Stimulated activated CD8-positive, alpha-beta memory T cell treated with anti-CD3 and anti-CD28 coated beads, Interleukin-15, amount 100 ng/mL, for 1 hour (primary cell): ENCODE measurements at regions not wholly inside any gene's neighbourhood (a gene's known extent, or its start where the extent isn't known, plus 50 kb on each side); places are given as distances from the start of the nearest gene placed in this dataset.
"Not testable (repeated sequence)": the region's sequence is repeated elsewhere in the genome, so short reads cannot be mapped to it uniquely, and the experiment has no call there.

Source experiments
- DNase-seq: peaks from one replicate; pipeline ENCODE4 v3.0.0-alpha.2; 2020; ENCODE audit warnings: low read depth

DNA sequence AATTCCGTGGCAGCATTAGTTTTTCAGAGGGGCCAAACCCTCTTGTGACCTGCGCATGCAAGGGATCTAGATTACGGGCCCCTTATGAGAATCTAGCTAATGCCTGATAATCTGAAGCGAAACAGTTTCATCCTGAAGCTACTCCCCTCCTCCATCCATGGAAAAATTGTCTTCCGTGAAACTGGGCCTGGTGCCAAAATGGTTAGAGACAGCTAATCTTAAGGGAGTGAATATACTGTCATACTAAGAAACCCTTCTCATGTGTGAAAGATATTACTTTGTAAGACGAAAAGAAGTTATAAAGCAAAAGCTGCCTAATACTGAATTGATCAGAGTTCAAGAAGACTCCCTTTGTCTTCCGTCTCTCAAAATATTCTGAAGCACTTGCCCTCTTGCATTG lies 166.3 kb downstream of the DUSP10 start:
- DNase-seq, result no peak

DNA sequence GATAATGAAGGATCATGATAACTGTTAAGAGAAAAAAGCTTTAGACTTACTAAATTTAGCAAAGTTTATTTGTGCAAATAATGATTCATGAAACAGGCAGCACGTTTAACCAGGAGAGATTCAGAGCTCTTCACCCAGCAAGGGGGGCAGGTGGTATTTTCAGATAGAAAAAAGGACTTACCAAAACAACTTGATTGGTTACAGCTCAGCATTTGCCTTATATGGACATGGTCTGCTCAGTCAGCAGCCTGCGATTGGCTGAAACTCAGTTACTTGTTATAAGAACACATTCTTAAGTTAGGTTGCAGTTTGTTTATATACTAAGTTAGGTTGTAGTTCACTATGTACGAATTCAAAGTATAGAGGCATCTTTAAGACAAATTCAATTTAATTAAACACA lies 165.6 kb downstream of the DUSP10 start:
- DNase-seq, result no peak

DNA sequence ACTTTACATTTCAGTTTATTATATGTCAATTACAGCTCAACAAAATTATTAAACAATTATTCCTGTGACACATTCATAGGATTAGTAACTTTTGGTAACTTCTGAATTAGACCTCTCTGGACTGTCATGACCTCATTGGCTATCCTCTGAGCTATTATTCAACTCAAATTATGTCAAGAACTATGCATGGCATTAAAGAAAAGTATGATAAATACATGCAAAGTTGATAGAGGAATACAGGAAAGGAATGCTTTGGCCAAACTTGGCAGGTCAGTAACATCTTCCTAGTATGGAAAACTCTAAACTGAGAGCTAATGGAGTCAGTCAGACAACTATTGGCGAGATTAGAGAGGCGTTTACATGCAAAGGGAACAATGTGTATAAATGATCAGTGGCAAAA lies 158.4 kb downstream of the DUSP10 start:
- no peak for DNase-seq

DNA sequence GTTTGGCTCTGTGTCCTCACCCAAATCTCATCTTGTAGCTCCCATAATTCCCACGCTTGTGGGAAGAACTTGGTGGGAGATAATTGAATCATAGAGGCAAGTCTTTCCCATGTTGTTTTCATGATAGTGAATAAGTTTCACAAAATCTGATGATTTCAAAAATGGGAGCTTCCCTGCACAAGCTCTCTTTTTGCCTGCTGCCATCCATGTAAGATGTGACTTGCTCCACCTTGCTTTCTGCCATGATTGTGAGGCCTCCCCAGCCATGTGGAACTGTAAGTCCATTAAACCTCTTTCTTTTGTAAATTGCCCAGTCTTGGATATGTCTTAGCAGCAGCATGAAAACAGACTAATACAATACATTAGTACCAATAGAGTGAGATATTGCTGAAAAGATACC lies 154.9 kb downstream of the DUSP10 start:
- not testable (repeated sequence) for DNase-seq

DNA sequence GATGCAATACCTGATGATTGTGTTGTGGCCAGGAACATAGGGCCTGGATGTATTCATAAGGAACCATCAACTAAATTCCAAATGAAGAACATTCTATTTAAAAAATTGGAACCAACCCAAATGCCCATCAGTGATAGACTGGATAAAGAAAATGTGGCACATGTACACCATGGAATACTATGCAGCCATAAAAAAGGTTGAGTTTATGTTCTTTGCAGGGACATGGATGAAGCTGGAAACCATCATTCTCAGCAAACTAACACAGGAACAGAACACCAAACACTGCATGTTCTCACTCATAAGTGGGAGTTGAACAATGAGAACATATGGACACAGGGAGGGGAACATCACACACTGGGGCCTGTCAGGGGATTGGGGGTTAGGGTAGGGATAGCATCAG lies 150.6 kb downstream of the DUSP10 start:
- DNase-seq, result not testable (repeated sequence)

DNA sequence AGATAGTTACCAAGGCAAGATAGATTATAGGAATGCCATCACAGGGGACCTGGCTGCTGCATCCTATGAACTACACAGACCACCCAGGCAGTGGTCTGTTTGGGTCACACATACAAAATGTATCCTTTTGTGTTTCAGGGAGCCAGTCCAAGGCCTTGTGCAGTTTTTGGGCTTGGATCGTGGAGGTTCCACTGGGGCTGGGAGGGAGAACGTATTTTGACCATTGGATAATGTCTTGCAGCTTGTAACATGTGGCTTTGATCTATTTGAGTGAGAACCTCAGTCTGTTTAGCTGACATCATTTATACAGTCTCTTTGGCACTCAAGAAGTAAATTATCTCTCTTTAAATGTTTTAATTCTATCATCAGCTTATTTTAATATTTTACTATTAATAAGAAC lies 147.3 kb downstream of the DUSP10 start:
- DNase-seq, result no peak

DNA sequence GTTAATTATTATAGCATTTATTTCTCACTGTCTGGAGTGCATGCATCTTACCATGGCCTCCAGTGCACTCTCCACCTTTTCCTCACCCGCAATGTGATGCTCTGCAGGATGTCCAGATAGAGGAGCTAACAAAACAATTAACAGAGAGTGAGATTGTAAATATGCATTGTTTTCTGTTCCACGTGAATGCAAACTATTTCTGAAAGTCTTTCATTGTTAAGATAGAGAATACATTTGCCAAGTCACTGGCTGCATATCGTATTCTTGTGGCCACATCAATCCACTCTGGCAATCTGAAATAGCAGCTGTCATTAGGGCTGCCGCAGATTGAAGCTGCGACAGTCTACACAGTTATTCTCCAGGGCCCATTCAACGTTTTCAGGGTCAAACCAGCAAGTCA lies 143.8 kb downstream of the DUSP10 start:
- no peak for DNase-seq

DNA sequence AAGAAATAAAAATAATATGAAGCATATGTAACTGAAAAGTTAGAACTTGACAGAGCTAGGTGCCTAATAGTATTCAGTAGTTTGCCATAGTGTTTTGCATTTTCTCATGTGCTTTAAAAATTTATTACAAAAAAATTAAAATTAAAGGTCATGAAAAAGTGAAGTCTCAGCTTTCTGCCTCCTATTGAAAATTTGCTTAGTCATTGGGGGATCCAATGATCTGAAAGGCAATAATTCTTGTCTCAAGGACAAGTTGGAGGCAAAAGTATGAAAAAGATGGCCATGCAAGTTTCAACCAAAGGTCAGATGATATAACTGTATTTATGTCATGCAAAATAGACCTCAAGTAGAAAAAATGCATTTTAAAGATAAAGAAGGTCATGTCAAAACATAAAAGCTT lies 140.7 kb downstream of the DUSP10 start:
- DNase-seq, result no peak

DNA sequence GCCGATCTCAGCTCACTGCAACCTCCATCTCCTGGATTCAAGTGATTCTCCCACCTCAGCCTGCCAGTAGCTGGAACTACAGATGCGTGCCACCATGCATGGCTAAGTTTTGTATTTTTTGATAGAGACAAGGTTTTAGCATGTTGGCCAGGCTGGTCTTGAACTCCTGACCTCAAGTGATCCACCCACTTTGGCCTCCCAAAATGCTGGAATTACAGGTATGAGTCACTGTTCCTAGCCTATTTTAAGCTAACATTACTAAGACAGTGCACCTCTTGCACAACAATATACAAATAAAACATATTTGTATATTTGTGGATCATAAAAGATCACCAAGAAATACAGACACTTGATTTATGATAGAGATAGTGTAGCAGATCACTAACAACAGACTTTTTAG lies 139.1 kb downstream of the DUSP10 start:
- no peak for DNase-seq

DNA sequence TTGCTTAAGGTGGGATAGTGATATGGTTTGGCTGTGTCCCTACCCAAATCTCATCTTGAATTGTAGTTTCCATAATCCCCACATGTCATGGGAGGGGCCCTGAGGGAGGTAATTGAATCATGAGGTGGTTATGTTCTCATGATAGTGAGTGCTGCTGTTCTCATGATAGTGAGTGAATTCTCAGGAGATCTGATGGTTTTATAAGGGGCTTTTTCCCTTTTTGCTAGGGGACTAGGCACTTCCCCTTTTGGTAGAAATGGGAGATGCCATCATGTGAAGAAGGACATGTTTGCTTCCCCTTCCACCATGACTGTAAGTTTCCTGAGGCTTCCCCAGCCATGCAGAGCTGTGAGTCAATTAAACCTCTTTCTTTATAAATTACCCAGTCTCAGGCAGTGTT lies 137.5 kb downstream of the DUSP10 start:
- not testable (repeated sequence) for DNase-seq

DNA sequence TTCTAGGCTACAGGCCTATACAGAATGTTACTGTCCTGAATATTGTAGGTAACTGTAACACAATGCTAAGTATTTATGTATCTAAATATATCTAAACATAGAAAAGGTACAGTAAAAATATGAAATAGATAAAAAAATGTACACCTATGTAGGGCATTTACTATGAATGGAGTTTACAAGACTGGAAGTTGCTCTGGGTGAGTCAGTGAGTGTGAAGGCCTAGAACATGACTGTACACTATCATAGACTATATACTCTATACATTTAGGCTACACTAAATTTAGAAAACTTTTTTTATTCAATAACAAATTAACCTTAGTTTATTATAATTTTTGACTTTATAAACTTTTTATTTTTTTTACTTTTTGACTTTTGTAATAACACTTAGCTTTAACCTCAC lies 136.9 kb downstream of the DUSP10 start:
- DNase-seq, result no peak

DNA sequence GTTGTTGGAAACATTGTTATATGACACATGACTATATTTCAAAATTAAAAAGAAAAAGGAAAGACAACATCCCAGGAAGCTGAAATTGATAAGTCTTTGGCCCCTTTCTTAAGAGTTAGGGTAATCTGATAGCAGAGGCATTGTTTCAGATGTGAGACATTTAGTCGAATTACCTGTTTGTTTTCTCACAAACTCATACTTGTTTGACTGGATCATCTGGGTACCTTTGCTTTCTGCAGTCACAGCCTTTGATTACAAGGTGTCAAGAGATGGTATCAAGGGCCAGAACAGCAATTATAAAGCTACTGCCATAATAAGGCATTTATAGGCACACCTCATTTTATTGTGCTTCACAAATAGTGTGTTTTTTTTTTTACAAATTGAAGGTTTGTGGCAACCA lies 136.3 kb downstream of the DUSP10 start:
- no peak for DNase-seq

DNA sequence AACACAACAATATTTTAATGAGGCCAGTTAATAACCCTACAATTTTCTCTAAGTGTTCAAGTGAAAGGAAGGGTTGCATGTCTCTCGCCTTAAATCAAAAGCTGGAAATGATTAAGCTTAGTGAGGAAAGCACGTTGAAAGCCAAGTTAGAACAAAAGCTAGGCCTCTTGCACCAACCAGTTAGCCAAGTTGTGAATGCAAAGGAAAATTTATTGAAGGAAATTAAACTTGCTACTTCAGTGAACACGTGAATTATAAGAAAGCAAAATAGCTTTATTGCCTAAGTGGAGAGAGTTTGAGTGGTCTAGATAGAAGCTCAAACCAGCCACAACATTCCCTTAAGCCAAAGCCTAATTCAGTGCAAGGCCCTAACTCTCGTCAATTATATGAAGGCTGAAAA lies 135.6 kb downstream of the DUSP10 start:
- no peak for DNase-seq

DNA sequence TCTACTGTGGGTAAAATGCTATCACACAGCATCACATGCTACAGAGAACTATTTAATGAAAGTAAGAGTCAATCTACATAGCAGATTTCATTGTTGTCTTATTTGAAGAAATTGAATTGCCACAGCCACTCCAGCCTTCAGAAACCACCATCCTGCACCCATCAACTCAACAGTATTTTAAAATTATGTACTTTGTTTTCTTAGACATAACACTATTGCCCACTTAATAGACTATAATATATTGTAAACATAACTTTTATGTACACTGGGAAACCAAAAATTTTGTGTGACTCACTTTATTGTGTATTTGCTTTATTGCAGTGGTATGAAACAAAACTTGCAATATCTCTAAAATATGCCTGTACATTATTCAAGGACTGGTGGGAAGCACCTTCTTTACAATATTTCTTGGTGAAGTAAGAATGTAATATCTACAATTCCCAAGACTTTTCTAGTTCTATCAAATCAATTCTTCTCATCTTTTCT lies 133.0 kb downstream of the DUSP10 start:
- DNase-seq, result no peak

DNA sequence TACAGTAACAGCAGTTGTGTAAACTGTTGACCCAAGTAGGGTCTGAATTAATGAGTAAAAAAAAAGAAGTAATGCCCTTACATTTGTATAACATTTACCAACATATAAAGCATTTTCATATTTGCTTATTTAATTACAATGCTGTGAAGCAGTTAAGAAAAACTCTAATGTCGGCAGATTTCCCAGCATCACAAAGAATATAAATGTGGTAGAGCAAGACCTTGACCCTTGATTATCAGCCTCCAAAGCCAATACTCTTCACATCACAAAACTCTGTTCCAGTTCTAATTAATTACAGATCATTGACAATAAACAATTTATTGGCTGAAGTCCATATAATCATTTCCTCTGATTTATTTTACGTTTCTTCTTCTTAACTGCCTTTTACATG lies 130.2 kb downstream of the DUSP10 start:
- no peak for DNase-seq

DNA sequence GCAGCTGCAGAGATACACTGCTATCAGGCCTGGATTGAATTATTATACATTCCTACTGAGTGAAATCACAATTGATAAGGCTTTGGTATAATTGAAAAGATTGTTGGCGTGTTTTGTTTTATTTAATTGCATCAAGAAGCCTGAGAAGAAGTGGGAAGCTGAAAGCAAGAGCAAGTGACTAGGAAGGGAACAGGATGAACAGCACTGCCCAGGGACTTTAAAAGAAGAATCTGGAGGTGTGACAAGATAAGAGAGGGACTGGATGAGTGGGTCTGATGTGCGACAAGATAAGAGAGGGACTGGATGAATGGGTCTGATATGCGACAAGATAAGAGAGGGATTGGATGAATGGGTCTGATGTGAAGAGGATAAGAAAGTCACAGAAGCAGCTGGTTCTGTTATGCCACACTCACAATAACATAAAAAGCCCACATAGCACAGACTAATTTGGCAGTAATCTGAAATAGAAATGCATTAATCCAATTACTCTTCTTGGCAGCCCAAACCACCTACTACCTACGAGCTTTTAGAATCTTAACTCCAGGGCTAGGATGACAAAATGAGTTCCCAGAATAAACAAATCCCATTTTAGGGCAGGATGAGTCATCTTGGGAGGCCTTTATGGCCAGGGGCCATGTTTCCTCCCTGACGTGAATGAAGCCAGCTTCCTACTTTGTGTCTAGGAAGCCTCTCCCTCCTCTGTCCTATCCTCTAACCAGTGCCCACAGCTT lies 129.7 kb downstream of the DUSP10 start:
- no peak for DNase-seq

DNA sequence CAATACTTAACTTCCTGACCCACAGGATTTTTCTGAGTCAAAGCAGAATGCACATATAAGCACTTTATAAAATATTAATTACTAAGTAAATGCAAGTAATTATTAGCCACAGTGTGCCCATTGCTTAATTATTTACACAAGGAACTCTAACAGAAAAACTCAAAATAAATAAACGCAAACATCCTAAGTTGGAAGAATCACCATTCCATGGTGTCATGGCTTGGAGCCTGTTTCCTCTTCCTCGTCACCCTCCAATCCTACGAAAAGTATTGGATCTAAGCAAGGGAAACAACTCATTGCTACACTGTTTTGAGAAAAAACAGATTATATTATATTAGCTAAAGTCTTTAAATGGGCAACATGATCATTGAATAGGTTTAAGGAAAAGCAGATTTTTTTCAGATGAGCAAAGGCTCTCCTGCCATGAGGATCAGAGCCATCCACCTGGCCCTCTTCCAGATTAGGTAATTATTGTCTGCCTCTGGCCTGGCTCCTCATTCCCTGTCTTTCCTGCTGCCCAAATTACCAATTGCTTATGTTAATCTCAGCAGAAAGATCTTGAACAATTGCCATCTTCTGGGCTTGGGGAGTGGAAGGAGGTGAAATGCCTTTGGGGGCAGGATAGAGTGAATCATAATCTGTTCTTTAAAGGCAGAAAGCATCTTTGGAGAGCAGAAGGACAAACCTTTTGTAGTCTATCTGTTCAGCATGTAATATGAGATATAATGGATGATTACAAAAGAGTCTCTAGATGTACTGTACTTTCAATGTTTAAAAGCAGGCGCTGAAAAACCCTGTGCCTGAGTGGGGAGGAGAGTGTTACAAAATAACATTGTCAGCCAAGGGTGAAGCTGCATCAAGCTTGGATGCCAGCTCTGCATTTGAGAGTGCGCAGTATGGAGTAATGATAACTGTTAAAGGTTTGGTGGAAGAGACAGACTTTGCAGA lies 121.2 kb downstream of the DUSP10 start:
- DNase-seq, result no peak

DNA sequence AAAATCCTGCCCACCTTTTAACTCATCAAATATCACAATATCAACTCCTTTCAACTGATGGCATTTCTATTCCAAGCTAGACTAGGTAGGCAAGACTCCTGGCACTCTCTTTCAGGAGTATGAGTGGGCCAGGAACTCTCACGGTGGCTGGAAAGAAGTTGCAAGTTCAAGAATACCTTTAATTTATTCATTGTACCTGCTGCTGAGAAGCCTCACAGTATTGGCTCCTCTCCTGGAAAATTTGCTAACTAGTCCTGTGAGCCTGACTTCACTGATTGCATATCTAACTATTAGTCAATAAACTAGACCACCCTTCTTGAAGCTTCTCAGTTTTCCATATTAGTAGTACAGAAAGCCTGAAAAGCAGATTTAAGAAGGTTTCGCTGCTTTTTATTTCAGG lies 120.2 kb downstream of the DUSP10 start:
- no peak for DNase-seq

DNA sequence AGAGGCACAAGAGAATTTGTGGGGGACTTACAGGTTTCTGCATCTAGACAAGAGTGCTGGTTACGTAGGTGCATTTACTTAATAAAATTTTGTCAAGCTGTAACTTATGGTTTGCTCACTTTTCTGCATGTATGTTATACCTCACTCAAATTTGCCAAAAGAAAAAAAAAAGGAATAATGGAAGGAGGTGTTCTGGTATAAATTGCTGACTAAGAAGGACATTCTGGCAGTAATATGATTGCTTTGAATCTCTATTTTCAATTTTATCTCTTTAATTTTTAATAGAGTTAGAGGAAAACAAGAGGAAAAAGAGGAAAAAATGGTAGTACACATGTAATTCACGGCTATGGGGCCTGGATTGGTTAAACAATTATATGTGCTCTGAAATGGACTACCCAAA lies 119.5 kb downstream of the DUSP10 start:
- no peak for DNase-seq

DNA sequence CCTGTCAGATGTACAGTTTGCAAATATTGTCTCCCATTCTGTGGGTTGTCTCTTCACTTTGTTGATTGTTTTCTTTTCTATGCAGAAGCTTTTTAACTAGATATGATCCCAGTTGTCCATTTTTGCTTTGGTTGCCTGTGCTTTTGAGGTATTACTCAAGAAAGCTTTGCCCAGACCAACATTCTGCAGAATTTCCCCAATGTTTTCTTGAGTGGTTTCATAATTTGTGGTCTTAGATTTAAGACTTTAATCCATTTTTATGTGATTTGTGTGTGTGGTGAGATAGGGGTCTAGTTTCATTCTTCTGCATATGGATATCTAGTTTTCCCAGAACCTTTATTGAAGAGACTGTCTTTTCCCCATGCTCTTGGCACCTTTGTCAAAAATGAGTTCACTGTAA lies 116.9 kb downstream of the DUSP10 start:
- no peak for DNase-seq

DNA sequence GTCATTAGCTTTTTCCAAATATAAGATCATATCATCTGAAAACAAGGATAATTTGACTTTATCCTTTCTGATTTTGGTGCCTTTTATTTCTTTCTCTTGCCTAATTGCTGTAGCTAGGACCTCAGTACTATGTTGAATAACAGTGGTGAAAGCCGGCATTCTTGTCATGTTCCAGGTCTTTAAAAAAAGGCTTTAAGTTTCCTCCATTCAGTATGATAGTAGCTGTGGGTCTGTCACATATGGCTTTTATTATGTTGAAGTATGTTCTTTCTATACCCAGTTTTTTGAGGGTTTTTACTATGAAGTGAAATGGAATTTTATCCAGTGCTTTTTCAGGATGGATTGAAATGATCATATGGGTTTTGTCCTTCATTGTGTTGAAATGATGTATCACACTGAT lies 115.8 kb downstream of the DUSP10 start:
- DNase-seq, result no peak

DNA sequence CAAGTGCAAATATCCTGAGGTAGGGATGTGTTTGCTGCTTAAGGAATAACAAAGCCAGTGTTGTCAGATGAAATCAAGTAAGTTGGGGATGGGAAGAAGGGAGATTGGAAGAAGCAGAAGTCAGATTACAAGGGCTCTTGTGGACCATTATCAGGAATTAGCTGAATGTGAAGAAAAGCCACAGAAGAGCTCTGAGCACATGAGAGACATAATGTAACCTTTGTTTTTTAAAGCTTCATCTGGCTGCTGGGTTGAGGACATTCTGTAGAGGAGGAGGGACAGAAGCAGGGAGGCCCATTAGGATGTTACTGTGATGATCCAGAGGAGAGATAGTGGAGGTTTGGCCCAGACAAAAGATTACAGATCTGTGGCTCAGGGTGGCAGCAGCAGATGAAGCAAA lies 111.7 kb downstream of the DUSP10 start:
- no peak for DNase-seq

DNA sequence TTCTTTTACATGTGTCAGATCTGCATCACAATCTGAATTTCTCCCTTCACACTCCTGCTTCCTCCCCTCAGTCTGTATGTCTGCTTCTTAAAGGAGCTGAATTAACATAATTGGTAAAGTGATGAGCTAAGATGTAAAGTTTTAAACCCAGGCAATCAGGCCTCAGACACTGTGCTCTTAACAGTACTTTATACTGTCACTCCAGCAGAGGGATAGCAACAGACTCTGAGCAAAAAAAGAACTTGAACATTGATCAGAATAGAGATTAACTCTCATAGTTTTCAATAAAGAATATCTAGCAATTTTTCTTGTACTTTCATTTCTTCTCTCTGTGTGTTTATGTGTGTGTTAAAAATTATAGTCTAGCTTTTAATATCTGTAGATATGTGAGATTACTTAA lies 110.3 kb downstream of the DUSP10 start:
- no peak for DNase-seq
